CD4-positive, alpha-beta T cell (primary cell): ENCODE measurements at regions not wholly inside any gene's neighbourhood (a gene's known extent, or its start where the extent isn't known, plus 50 kb on each side); places are given as distances from the start of the nearest gene placed in this dataset.

Experiments
- ATAC-seq: fragments of 200-7000 bp; cut with Tn5 transposase; one replicate; pipeline ENCODE4 v1.10.0; 2022; ENCODE audit warnings: mild to moderate bottlenecking; ENCODE audit not compliant: poor library complexity
- CTCF ChIA-PET: fragments of 350-600 bp; sonication (Branson Sonifier 250); formaldehyde crosslinking; loops from one replicate; lab custom pipeline; 2021; ENCODE audit warnings: antibody characterized with exemption, inconsistent platforms; lab: Charles Lee
- POLR2A ChIA-PET: fragments of 350-600 bp; sonication (Branson Sonifier 250); formaldehyde crosslinking; loops from one replicate; lab custom pipeline; 2021; ENCODE audit warnings: antibody characterized with exemption, inconsistent platforms; lab: Charles Lee
- DNase-seq, 14 experiments: peaks; one replicate each; pipeline ENCODE4 v3.0.0-alpha.2; 2013 to 2020; ENCODE audit warnings: mixed read lengths in 2 of 14
- H3K27ac ChIP-seq, 2 donors: one replicate each; pipeline versions ENCODE4 v1.5.1 to v1.7.0; 2013; ENCODE audit warnings: low read length in 2 of 2, low read depth in 1 of 2, mild to moderate bottlenecking in 1 of 2
- H3K27me3 ChIP-seq, 2 experiments: 1 replicate in 1 of 2; 2 replicates in 1 of 2; pipeline versions ENCODE4 v1.6.1 to v1.7.0; 2013; ENCODE audit warnings: low read length in 2 of 2, control low read depth in 1 of 2, mild to moderate bottlenecking in 1 of 2, moderate library complexity in 1 of 2; ENCODE audit not compliant: insufficient read depth in 2 of 2, control insufficient read depth in 1 of 2
- H3K36me3 ChIP-seq: one replicate; pipeline ENCODE4 v1.6.1; 2013; ENCODE audit warnings: low read length, control low read depth; ENCODE audit not compliant: insufficient read depth
- H3K4me1 ChIP-seq: one replicate; pipeline ENCODE4 v1.6.1; 2013; ENCODE audit warnings: low read length, control low read depth; ENCODE audit not compliant: insufficient read depth
- H3K4me3 ChIP-seq: one replicate; pipeline ENCODE4 v1.5.1; 2013; ENCODE audit warnings: mild to moderate bottlenecking, low read length, moderate library complexity
- H3K9me3 ChIP-seq, 2 experiments: 1 replicate in 1 of 2; 2 replicates in 1 of 2; pipeline versions ENCODE4 v1.6.1 to v1.7.0; 2013; ENCODE audit warnings: low read length in 2 of 2, mild to moderate bottlenecking in 2 of 2, control low read depth in 1 of 2, moderate library complexity in 1 of 2; ENCODE audit not compliant: control insufficient read depth in 1 of 2, insufficient read depth in 1 of 2
- H3K27ac Mint-ChIP-seq: one replicate; pipeline ENCODE4 v1.8.0; 2020; ENCODE audit warnings: mixed read lengths
- H3K27me3 Mint-ChIP-seq: one replicate; pipeline ENCODE4 v1.8.0; 2021; ENCODE audit warnings: mixed read lengths
- H3K36me3 Mint-ChIP-seq: one replicate; pipeline ENCODE4 v1.8.0; 2021; ENCODE audit warnings: low read depth, mixed read lengths
- H3K4me1 Mint-ChIP-seq: one replicate; pipeline ENCODE4 v1.8.0; 2021; ENCODE audit warnings: low read depth, mixed read lengths
- H3K4me3 Mint-ChIP-seq: one replicate; pipeline ENCODE4 v1.8.0; 2020; ENCODE audit warnings: mild to moderate bottlenecking, mixed read lengths
- H3K9me3 Mint-ChIP-seq: one replicate; pipeline ENCODE4 v1.8.0; 2020; ENCODE audit warnings: mixed read lengths
- intact Hi-C, 2 experiments: fragments of 100-400 bp; cut with DNase I in 1 of 2; cut with micrococcal nuclease in 1 of 2; formaldehyde crosslinking; loops; one replicate each; pipeline versions ENCODE4 v1.15.1 to v1.9.0; 2023 to 2025; cut with DNase I, micrococcal nuclease
- TF ChIP-seq, protein P1 (sequence below): fragments of 200-600 bp; IDR thresholded peaks from one replicate; pipeline ENCODE4 v1.8.0; 2022; ENCODE audit warnings: antibody characterized with exemption, mild to moderate bottlenecking

DNA sequence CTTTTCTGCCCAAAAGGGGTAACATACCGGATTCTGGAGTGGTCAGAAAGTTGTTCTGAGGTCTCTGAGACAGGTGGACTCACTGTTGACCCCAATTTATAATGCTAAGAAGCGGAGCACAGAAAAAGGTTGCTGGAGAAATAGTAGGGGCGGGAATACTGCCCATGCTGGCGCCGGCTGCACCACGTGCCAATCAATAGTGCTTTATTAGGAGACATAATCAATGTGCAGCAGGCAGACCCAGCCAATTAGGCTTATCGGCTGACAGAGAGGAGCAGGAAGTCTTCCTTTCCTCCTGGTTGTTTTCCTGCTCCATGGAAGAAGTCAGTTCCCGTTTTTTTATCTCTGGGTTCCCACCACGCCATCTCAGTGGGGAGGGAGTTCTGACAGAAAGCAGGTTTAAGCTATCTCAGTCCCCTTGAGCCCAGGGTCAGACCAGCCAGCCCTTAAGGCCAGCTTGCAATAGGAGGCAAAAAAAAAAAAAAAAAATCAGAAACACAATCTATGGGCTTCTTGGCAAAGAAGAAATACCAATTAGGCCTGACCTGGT, 68.2 kb upstream of the IRX6 start:
- Histone ChIP-seq H3K27ac (no peak overlapping the region), H3K27me3 (peaks cover 0 to 8% of the 10 kb centered on the region in 2 experiments), H3K9me3 (peaks cover 0 to 13% of the 10 kb centered on the region in 2 experiments), H3K4me3 (no peak overlapping the region), H3K36me3 (no peaks in the 10 kb centered on the region), H3K4me1 (no peaks in the 10 kb centered on the region)
- ATAC-seq (no peak), DNase-seq (no peak)
- Mint-ChIP-seq H3K27me3 (peaks cover 16% of the 10 kb centered on the region), H3K27ac (no peak overlapping the region), H3K4me3 (no peak overlapping the region), H3K36me3 (no peaks in the 10 kb centered on the region), H3K9me3 (peaks cover 2% of the 10 kb centered on the region), H3K4me1 (no peaks in the 10 kb centered on the region)
- ChIA-PET CTCF (no interaction called here), POLR2A (no interaction called here)
- TF ChIP-seq, protein P1, sequence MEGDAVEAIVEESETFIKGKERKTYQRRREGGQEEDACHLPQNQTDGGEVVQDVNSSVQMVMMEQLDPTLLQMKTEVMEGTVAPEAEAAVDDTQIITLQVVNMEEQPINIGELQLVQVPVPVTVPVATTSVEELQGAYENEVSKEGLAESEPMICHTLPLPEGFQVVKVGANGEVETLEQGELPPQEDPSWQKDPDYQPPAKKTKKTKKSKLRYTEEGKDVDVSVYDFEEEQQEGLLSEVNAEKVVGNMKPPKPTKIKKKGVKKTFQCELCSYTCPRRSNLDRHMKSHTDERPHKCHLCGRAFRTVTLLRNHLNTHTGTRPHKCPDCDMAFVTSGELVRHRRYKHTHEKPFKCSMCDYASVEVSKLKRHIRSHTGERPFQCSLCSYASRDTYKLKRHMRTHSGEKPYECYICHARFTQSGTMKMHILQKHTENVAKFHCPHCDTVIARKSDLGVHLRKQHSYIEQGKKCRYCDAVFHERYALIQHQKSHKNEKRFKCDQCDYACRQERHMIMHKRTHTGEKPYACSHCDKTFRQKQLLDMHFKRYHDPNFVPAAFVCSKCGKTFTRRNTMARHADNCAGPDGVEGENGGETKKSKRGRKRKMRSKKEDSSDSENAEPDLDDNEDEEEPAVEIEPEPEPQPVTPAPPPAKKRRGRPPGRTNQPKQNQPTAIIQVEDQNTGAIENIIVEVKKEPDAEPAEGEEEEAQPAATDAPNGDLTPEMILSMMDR: no peak
- intact Hi-C loops: loop anchor here in 1 of 2 experiments (10.0 kb wide), 1 partner anchor 1701 kb away; no protein-coding TSS in a partner anchor

DNA sequence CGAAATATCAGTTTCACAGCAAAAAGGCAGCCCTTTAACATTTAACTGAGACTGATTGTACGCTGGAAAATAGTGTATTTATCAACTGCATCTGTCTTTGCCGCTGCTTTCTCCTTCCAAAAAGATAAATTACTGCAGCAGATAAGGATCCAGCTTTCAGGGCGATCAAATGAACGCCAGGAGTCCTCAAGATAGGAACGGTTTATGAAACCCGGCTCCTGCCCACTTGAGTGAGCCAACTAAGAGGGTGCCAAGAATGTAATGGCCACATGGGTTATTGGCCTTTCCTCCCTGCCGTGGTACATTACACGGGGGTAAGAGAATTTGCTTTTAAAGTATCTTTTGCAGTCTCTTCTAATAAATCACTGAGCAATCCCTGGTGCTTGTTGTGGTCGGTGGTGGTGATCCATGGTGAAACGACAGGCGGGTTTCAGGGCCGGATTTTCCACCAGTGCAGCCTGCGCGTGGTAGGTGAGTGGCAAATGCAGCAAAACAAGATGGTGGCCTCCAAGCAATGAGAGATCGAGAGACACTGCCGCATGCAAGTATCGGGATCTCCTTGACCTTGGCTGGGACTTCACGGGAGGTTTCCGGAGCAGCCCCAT, 67.5 kb upstream of the IRX6 start:
- TF ChIP-seq, protein P1: no peak
- no peaks in the 10 kb centered on the region for H3K4me1 ChIP-seq
- peaks cover 2% of the 10 kb centered on the region for H3K9me3 Mint-ChIP-seq
- ChIA-PET CTCF (no interaction called here), POLR2A (no interaction called here)
- H3K4me3 Mint-ChIP-seq: no peak overlapping the region
- no peak overlapping the region for H3K27ac Mint-ChIP-seq
- H3K4me1 Mint-ChIP-seq: no peaks in the 10 kb centered on the region
- peaks cover 0 to 13% of the 10 kb centered on the region in 2 experiments for H3K9me3 ChIP-seq
- no peaks in the 10 kb centered on the region for H3K36me3 Mint-ChIP-seq
- intact Hi-C loops: loop anchor here in 1 of 2 experiments (10.0 kb wide), 1 partner anchor 1702 kb away; no protein-coding TSS in a partner anchor
- H3K27me3 Mint-ChIP-seq: peaks cover 16% of the 10 kb centered on the region
- peaks cover 0 to 8% of the 10 kb centered on the region in 2 experiments for H3K27me3 ChIP-seq
- no peak for DNase-seq
- H3K4me3 ChIP-seq: no peak overlapping the region
- no peaks in the 10 kb centered on the region for H3K36me3 ChIP-seq
- no peak overlapping the region for H3K27ac ChIP-seq
- no peak for ATAC-seq

DNA sequence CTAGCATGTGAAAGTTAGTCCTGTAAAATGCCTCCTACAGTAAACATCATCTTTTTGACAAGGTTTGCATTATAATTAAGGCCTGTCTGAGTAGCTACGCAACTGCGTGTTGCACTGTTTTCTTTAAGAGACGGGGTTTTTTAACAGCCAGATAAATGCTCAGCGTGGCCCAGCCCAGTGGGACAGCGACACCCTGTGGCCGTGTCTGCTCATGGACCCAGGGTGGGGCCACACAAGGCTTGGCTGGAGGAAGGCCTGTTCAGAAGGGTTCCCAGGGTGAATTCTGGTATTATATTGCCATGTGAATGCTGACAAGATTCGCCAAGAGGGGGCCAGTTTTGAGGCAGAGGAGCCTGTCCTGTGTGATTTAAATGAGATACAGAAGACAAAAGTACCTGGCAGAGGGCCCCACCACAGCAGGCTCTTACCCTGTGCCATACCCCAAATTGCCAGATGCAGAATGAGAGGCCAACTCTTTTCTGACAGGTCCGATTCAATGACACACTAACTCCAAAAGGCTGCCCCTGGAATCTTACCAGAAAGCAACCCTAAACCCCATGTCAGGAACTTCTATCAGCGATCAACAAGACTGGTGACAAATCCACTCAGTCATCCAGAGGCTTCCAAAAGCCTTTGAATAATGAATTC, 65.9 kb upstream of the IRX6 start:
- Mint-ChIP-seq H3K4me3 (no peak overlapping the region), H3K27ac (no peak overlapping the region), H3K36me3 (no peaks in the 10 kb centered on the region), H3K27me3 (peaks cover 16% of the 10 kb centered on the region), H3K9me3 (peaks cover 2% of the 10 kb centered on the region), H3K4me1 (no peaks in the 10 kb centered on the region)
- Histone ChIP-seq H3K4me1 (no peaks in the 10 kb centered on the region), H3K27me3 (peaks cover 0 to 8% of the 10 kb centered on the region in 2 experiments), H3K4me3 (no peak overlapping the region), H3K36me3 (no peaks in the 10 kb centered on the region), H3K9me3 (peaks cover 0 to 13% of the 10 kb centered on the region in 2 experiments), H3K27ac (no peak overlapping the region)
- intact Hi-C loops: loop anchor here (2.0 to 10.0 kb wide), 2 partner anchors 1703 to 1707 kb away; no protein-coding TSS in a partner anchor
- ChIA-PET POLR2A (no interaction called here), CTCF (no interaction called here)
- ATAC-seq (no peak), DNase-seq (peak in 12 of 14 experiments; percentile 2 to 45 (median 14))
- TF ChIP-seq, protein P1: no peak
